Astrocyte of the spinal cord (primary cell): ENCODE measurements at regions not wholly inside any gene's neighbourhood (a gene's known extent, or its start where the extent isn't known, plus 50 kb on each side); places are given as distances from the start of the nearest gene placed in this dataset.

Experiments used
- DNase-seq: peaks from one replicate; pipeline ENCODE4 v3.0.0; 2011; ENCODE audit warnings: low read depth, low spot score
- H3K4me3 ChIP-seq: 2 replicates; pipeline ENCODE4 v1.5.1; 2011; ENCODE audit warnings: low read depth, mild to moderate bottlenecking, low read length, moderate library complexity
- in situ Hi-C: cut with HindIII; loops from 2 replicates; pipeline ENCODE4 v1.10.0; 2017; ENCODE audit warnings: low sequenced_read_pairs
- TF ChIP-seq, protein P1 (sequence below): IDR thresholded peaks from 2 replicates; pipeline ENCODE4 v1.5.1; 2012; ENCODE audit warnings: low read depth, mild to moderate bottlenecking, low read length, inconsistent platforms

DNA sequence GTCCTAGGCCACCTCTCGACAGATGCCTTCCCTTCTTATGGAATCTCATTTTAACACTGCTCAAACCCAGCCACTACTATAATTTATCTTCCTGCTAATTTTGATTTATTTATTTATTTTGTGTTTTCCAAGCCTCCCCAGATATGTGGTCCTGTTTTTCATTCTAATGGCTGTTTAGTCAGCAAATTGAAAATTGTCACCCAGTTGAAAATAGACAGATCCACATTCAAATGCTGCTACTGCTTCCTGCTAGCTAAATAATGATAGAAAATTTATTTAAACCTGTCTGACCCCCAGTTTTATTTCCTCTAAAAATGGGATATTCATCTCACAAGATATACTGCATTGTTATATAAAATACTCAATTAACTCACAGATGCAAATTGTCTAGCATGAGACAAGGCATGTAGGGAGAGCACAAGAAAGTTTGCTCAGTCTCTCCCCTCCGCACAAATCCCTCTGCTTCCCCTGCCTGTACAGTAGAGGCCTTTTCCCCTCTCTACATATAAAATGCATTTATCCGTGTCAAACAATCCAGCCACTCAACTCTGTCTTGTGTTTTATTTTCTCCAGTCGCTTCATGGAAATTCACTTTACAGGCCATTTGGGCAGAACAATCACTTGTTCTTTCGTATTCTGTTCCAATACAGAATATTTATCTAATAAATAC lies 389.9 kb downstream of the SOX11 start:
- TF ChIP-seq, protein P1, sequence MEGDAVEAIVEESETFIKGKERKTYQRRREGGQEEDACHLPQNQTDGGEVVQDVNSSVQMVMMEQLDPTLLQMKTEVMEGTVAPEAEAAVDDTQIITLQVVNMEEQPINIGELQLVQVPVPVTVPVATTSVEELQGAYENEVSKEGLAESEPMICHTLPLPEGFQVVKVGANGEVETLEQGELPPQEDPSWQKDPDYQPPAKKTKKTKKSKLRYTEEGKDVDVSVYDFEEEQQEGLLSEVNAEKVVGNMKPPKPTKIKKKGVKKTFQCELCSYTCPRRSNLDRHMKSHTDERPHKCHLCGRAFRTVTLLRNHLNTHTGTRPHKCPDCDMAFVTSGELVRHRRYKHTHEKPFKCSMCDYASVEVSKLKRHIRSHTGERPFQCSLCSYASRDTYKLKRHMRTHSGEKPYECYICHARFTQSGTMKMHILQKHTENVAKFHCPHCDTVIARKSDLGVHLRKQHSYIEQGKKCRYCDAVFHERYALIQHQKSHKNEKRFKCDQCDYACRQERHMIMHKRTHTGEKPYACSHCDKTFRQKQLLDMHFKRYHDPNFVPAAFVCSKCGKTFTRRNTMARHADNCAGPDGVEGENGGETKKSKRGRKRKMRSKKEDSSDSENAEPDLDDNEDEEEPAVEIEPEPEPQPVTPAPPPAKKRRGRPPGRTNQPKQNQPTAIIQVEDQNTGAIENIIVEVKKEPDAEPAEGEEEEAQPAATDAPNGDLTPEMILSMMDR = no peak
- no peak overlapping the region for H3K4me3 ChIP-seq
- DNase-seq = no peak
- in situ Hi-C loops = no loop called here

DNA sequence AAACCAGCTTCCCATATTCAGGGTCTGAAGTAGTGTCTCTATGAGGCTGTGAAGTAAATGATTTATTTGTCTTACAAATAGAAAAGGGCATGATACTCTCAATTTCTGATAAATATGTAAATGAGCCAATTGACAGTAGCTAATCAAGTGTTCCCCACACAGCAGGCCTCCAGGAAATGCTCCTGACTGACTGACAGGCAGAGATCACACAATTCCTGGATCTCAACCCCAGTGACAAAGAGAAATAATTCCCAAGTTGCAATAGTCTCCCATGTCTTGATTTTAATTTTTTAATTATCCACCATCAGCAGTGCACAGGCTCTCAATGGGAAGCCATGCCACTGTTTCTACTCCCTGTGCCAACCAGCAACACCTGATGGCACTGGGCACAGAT lies 390.4 kb downstream of the SOX11 start:
- in situ Hi-C loops = no loop called here
- H3K4me3 ChIP-seq = no peak overlapping the region
- TF ChIP-seq, protein P1 = no peak
- DNase-seq = no peak

DNA sequence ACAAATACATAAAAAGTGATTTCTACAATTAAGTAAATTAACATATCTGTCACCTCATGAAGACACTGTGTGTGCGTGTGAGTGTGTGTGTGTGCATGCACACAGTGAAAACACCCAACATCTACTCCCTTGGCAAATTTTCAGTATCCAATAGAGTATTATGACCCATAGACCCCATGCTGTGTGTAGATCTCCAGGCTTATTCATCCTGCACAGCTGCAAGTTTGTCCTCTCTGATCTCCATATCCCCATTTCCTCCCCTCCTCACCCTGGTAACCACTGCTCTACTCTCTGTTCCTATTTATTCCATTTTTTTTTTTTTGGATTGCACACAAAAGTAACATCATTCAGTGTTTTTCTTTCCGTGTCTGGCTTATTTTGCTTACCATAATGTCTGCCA lies 391.0 kb downstream of the SOX11 start:
- no peak overlapping the region for H3K4me3 ChIP-seq
- in situ Hi-C loops = no loop called here
- TF ChIP-seq, protein P1 = no peak
- peak; percentile 80 for DNase-seq

DNA sequence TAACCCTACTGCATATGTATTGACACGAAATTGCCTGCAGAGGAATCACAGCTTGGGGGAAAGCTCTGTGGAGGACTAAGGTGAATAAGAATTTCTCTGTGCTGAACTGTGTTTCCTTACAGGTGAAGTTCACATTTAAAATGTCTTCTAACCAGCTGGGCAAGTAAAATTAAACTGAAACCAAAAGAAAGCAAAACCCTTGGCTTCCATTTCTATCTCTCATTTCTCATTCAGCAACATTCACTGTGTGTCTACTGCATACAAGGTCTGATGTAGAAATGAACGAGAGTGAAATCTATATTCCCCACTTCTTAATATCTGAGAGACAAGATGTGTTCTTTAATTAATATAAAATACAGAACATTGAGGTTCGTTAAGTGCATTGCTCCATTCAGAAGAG lies 397.3 kb downstream of the SOX11 start:
- no peak overlapping the region for H3K4me3 ChIP-seq
- TF ChIP-seq, protein P1 = no peak
- in situ Hi-C loops = no loop called here
- no peak for DNase-seq

DNA sequence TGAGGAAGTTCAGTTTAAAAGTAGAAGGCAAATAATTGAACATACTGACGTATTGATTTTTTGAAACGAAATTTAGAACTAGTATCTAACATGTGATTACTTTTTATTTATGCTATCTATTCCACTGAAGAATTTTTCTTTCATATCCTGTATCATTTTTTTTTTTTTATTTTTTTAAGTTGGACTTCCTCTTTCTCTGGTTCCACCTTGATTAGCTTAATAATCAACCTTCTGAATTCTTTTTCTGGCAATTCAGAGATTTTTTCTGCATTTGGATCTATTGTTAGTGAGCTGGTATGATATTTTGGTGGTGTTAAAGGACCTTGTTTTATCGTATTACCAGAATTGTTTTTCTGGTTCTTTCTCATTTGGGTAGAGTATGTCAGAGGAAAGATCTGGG lies 411.2 kb downstream of the SOX11 start:
- no peak overlapping the region for H3K4me3 ChIP-seq
- in situ Hi-C loops = no loop called here
- TF ChIP-seq, protein P1 = no peak
- DNase-seq = no peak

DNA sequence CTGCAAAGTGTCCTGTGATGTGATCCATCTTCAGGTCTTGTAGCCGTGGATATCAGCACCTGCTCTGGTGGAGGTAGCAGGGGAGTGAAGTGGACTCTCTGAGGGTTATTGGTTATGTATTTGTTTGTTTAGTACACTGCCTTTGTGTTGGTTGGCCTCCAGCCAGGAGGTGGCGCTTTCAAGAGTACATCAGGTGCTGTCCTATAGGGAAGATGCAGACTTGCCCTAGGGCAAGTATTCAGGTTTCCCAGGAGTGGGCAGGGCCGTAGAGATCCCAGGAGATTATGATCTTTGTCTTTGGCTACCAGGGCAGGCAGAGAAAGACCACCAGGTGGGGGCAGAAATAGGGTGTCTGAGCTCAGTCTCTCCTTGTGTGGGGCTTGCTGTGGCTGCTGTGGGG lies 411.8 kb downstream of the SOX11 start:
- in situ Hi-C loops = no loop called here
- TF ChIP-seq, protein P1 = no peak
- H3K4me3 ChIP-seq = no peak overlapping the region
- DNase-seq = no peak

DNA sequence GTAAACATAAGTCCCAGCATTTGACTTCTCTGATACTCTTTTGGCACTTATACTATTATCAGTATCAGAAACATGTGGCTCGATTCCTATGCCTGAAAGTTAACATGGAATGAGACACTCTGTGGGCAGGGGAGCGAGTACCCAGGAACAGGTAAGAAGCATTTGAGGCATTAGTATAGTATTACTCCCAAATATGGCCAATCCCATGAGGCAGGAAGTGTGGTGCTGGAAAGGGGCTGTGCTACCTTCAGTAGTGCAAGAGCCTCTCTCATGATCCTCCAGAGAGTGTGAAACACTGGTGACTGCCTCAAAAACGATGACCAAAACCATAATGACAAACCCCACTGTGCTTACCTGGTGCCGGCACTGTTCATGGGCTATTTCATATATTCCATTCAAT lies 415.1 kb downstream of the SOX11 start:
- in situ Hi-C loops = no loop called here
- TF ChIP-seq, protein P1 = no peak
- no peak overlapping the region for H3K4me3 ChIP-seq
- no peak for DNase-seq
